H1 (cell line): ENCODE measurements at regions not wholly inside any gene's neighbourhood (a gene's known extent, or its start where the extent isn't known, plus 50 kb on each side); places are given as distances from the start of the nearest gene placed in this dataset.

Experiments used
- CTCF ChIA-PET: fragments of 300-600 bp; sonication (Branson Sonifier 250); formaldehyde crosslinking; loops from one replicate; lab custom pipeline; 2021; ENCODE audit not compliant: partially characterized antibody; lab: Charles Lee
- POLR2A ChIA-PET: fragments of 300-600 bp; sonication (Branson Sonifier 250); formaldehyde crosslinking; loops from one replicate; lab custom pipeline; 2021; ENCODE audit warnings: inconsistent platforms; ENCODE audit not compliant: partially characterized antibody; lab: Charles Lee
- DNase-seq, 2 experiments: peaks; one replicate each; pipeline versions ENCODE4 v3.0.0 to v3.0.0-alpha.2; 2010 to 2022; ENCODE audit warnings: low spot score in 2 of 2, low read depth in 1 of 2, mixed read lengths in 1 of 2
- FAIRE-seq: peaks from 2 replicates; lab custom pipeline; 2011; peaks lifted over from hg19 to GRCh38; lab: Jason Lieb, UNC
- H2AFZ ChIP-seq: 2 replicates; pipeline ENCODE4 v1.8.1; 2012; ENCODE audit warnings: low read length, inconsistent platforms
- H2AK5ac ChIP-seq: 2 replicates; pipeline ENCODE4 v1.6.1; 2013; ENCODE audit warnings: low read depth, low read length
- H2BK120ac ChIP-seq: replicated peaks from 2 replicates; pipeline ENCODE3; 2013; ENCODE audit warnings: low read depth, low read length, inconsistent platforms
- H2BK12ac ChIP-seq: 2 replicates; pipeline ENCODE4 v1.6.1; 2013; ENCODE audit warnings: low read depth, low read length
- H2BK15ac ChIP-seq: 2 replicates; pipeline ENCODE4 v1.6.1; 2013; ENCODE audit warnings: low read length
- H2BK20ac ChIP-seq: 2 replicates; pipeline ENCODE4 v1.6.1; 2013; ENCODE audit warnings: low read length
- H2BK5ac ChIP-seq: 2 replicates; pipeline ENCODE4 v1.6.1; 2013; ENCODE audit warnings: low read depth, low read length
- H3K14ac ChIP-seq: 2 replicates; pipeline ENCODE4 v1.6.1; 2013; ENCODE audit warnings: inconsistent platforms; ENCODE audit not compliant: insufficient read length
- H3K18ac ChIP-seq: 2 replicates; pipeline ENCODE4 v1.6.1; 2013; ENCODE audit warnings: low read length; ENCODE audit errors: extremely low read depth
- H3K23ac ChIP-seq: 2 replicates; pipeline ENCODE4 v1.6.1; 2013; ENCODE audit warnings: inconsistent platforms; ENCODE audit not compliant: insufficient read length
- H3K23me2 ChIP-seq: 2 replicates; pipeline ENCODE4 v1.6.1; 2013; ENCODE audit warnings: low read depth, low read length
- H3K27ac ChIP-seq: 2 replicates; pipeline ENCODE4 v1.6.1; 2011; ENCODE audit warnings: low read depth, low read length, inconsistent platforms
- H3K27me3 ChIP-seq, 4 experiments: replicated peaks in 1 of 4; 1 replicate in 1 of 4; 2 replicates in 3 of 4; pipeline versions ENCODE4 v1.6.1 to v1.8.1; 2011 to 2013; ENCODE audit warnings: low read length in 3 of 4, mild to moderate bottlenecking in 3 of 4, inconsistent platforms in 2 of 4, mixed read lengths in 2 of 4, moderate library complexity in 1 of 4; ENCODE audit not compliant: control insufficient read depth in 3 of 4, insufficient read depth in 3 of 4; ENCODE audit errors: extremely low read depth in 1 of 4
- H3K36me3 ChIP-seq, 4 experiments: 2 replicates each; pipeline versions ENCODE4 v1.6.1 to v1.8.1; 2011 to 2013; ENCODE audit warnings: mild to moderate bottlenecking in 4 of 4, low read length in 3 of 4, moderate library complexity in 2 of 4, control low read depth in 1 of 4, inconsistent platforms in 1 of 4; ENCODE audit not compliant: insufficient read depth in 4 of 4, control insufficient read depth in 2 of 4
- H3K4ac ChIP-seq: replicated peaks from 2 replicates; pipeline ENCODE3; 2013; ENCODE audit warnings: low read length, low read depth, mixed read lengths, inconsistent platforms; ENCODE audit not compliant: insufficient read length
- H3K4me1 ChIP-seq, 4 experiments: replicated peaks in 1 of 4; 1 replicate in 1 of 4; 2 replicates in 3 of 4; pipeline versions ENCODE4 v1.6.1 to v1.8.1; 2011 to 2013; ENCODE audit warnings: low read length in 3 of 4, inconsistent platforms in 2 of 4, mixed read lengths in 1 of 4; ENCODE audit not compliant: insufficient read depth in 4 of 4, control insufficient read depth in 3 of 4
- H3K4me2 ChIP-seq, 2 experiments: 2 replicates each; pipeline versions ENCODE4 v1.6.1 to v1.8.1; 2011 to 2013; ENCODE audit warnings: low read depth in 2 of 2, low read length in 2 of 2, control low read depth in 1 of 2, inconsistent platforms in 1 of 2, mild to moderate bottlenecking in 1 of 2; ENCODE audit not compliant: insufficient read depth in 1 of 2
- H3K4me3 ChIP-seq, 4 experiments: fragments of 200-600, 300-600 bp in 1 of 4; sonication (generic), shearing (Covaris generic), sonication (Bioruptor Twin) in 1 of 4; 2 replicates each; pipeline versions ENCODE4 v1.5.1 to v1.8.1; 2011 to 2016; ENCODE audit warnings: low read length in 4 of 4, low read depth in 3 of 4, control low read depth in 2 of 4, inconsistent platforms in 2 of 4, mild to moderate bottlenecking in 2 of 4, mixed read lengths in 1 of 4, moderate library complexity in 1 of 4; ENCODE audit not compliant: insufficient read depth in 2 of 4; ENCODE audit errors: extremely low read depth in 1 of 4
- H3K56ac ChIP-seq: replicated peaks from 2 replicates; pipeline ENCODE3; 2013; ENCODE audit warnings: low read depth, mild to moderate bottlenecking, mixed read lengths, low read length, inconsistent platforms; ENCODE audit not compliant: insufficient read length
- H3K79me1 ChIP-seq: 2 replicates; pipeline ENCODE4 v1.6.1; 2013; ENCODE audit warnings: low read depth, low read length, control low read depth
- H3K79me2 ChIP-seq, 2 experiments: 2 replicates each; pipeline versions ENCODE4 v1.6.1 to v1.8.1; 2012 to 2013; ENCODE audit warnings: low read length in 2 of 2, mild to moderate bottlenecking in 2 of 2, inconsistent platforms in 1 of 2; ENCODE audit not compliant: insufficient read depth in 2 of 2, control insufficient read depth in 1 of 2
- H3K9ac ChIP-seq, 4 experiments: replicated peaks in 1 of 4; 1 replicate in 1 of 4; 2 replicates in 3 of 4; pipeline versions ENCODE4 v1.6.1 to v1.8.1; 2011 to 2013; ENCODE audit warnings: low read depth in 3 of 4, low read length in 3 of 4, control low read depth in 2 of 4, mild to moderate bottlenecking in 2 of 4, moderate library complexity in 2 of 4, inconsistent platforms in 1 of 4; ENCODE audit errors: extremely low read depth in 1 of 4
- H3K9me3 ChIP-seq, 2 experiments: 2 replicates each; pipeline versions ENCODE4 v1.6.1 to v1.8.1; 2012 to 2013; ENCODE audit warnings: mild to moderate bottlenecking in 2 of 2, moderate library complexity in 2 of 2, control low read depth in 1 of 2, inconsistent platforms in 1 of 2, low read depth in 1 of 2, low read length in 1 of 2, mixed read lengths in 1 of 2; ENCODE audit not compliant: insufficient read depth in 2 of 2
- H4K20me1 ChIP-seq, 2 experiments: replicated peaks in 1 of 2; 2 replicates each; pipeline versions ENCODE3 to v1.8.1; 2011 to 2013; ENCODE audit warnings: inconsistent platforms in 2 of 2, low read length in 2 of 2, mild to moderate bottlenecking in 1 of 2; ENCODE audit not compliant: insufficient read depth in 2 of 2, control insufficient read depth in 1 of 2
- H4K5ac ChIP-seq: 2 replicates; pipeline ENCODE4 v1.6.1; 2013; ENCODE audit warnings: low read length, low read depth, mixed read lengths, inconsistent platforms; ENCODE audit not compliant: insufficient read length
- H4K8ac ChIP-seq: 2 replicates; pipeline ENCODE4 v1.8.0; 2013; ENCODE audit warnings: mild to moderate bottlenecking, moderate library complexity, low read length, inconsistent platforms; ENCODE audit not compliant: insufficient read depth; ENCODE audit errors: extremely low read depth
- H4K91ac ChIP-seq: replicated peaks from 2 replicates; pipeline ENCODE3; 2013; ENCODE audit warnings: low read length, mixed read lengths, inconsistent platforms; ENCODE audit not compliant: insufficient read length
- EZH2 ChIP-seq: fragments of 200-600 bp; sonication (generic); IDR thresholded peaks from 2 replicates; pipeline ENCODE4 v1.7.1; 2012; ENCODE audit warnings: low read depth, mild to moderate bottlenecking, moderate library complexity, low read length, inconsistent platforms; ENCODE audit not compliant: severe bottlenecking
- HDAC2 ChIP-seq, 2 experiments: fragments of 300-600 bp in 1 of 2; sonication (generic) in 1 of 2; IDR thresholded peaks; 2 replicates each; pipeline ENCODE4 v1.6.1; 2011 to 2012; ENCODE audit warnings: low read depth in 2 of 2, low read length in 2 of 2, mild to moderate bottlenecking in 2 of 2, moderate library complexity in 2 of 2, borderline replicate concordance in 1 of 2, inconsistent platforms in 1 of 2
- RAD21 ChIP-seq, 2 experiments: IDR thresholded peaks in 1 of 2; conservative IDR thresholded peaks in 1 of 2; 2 replicates each; pipeline ENCODE4 v1.6.1; 2011; ENCODE audit warnings: low read depth in 2 of 2, low read length in 2 of 2, improper control_type of control experiment in 1 of 2, inconsistent platforms in 1 of 2, mild to moderate bottlenecking in 1 of 2, moderate library complexity in 1 of 2
- SIRT6 ChIP-seq: IDR thresholded peaks from one replicate; pipeline ENCODE4 v1.7.1; 2012; ENCODE audit warnings: low read length, inconsistent platforms
- SIX5 ChIP-seq: IDR thresholded peaks from 2 replicates; pipeline ENCODE4 v1.6.1; 2011; ENCODE audit warnings: mild to moderate bottlenecking, low read depth, low read length
- WGBS, 2 experiments: shearing (Covaris generic) in 1 of 2; methylation state at CpG; one replicate each; pipeline versions ENCODE4 v1.1.6 to v1.1.7; 2013 to 2015; ENCODE audit warnings: low lambda C conversion rate in 2 of 2, mixed read lengths in 2 of 2, inconsistent platforms in 1 of 2, low coverage in 1 of 2, missing lambda C conversion rate in 1 of 2; ENCODE audit not compliant: insufficient replicate concordance in 2 of 2, insufficient coverage in 1 of 2, insufficient read length in 1 of 2; ENCODE audit errors: extremely low coverage in 1 of 2, missing lambda C conversion rate in 1 of 2; 5-methylcytosine and 5-hydroxymethylcytosine counted together

DNA sequence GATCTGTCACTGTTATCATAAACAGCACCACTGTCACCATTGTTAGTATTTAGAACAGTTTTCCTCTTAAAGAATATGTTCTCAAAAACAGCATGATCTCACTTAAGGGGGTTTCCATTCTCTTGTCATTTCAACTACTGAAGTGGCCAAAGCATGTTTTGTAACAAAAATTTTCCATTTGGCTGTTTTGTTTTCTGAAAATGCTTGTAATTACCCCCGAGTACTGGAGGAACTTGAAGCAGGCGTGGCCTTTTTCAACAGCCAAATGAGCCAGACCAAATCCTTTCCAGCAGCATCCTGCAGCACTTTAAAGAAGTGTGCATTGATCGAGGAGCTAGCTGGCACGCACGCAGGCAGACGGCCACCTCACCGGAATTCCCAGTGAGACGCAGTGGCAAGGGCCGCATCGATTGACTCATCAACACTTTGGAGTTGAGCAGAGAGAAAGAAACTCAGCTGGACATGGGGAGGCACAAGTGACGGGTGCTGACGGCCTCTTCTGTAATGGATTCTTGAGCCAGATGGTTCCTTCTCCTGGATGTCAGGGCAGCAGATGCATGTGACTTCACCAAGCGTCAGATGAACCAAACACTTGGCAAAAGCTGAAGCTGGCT is 234.3 kb upstream of the IGF1R start:
- Histone ChIP-seq H4K91ac (no peak overlapping the region), H3K23ac (no peak overlapping the region), H3K4ac (no peak overlapping the region), H2AFZ (no peak overlapping the region), H3K4me1 (0 out of 7 replicates have a peak, but pooled peaks cover 0 to 3% (median 0%) of the 10 kb centered on the region in 4 experiments), H4K8ac (no peak overlapping the region), H2AK5ac (no peak overlapping the region), H2BK20ac (no peak overlapping the region), H4K5ac (no peak overlapping the region), H2BK12ac (no peak overlapping the region), H3K9ac (no peak overlapping the region), H3K36me3 (no peaks in the 10 kb centered on the region), H2BK120ac (no peak overlapping the region), H3K27me3 (no peaks in the 10 kb centered on the region), H3K14ac (no peak overlapping the region), H4K20me1 (no peaks in the 10 kb centered on the region), H2BK5ac (no peak overlapping the region), H3K79me1 (no peaks in the 10 kb centered on the region), H3K23me2 (no peaks in the 10 kb centered on the region; the same call in 1 of the 2 replicates), H3K56ac (no peak overlapping the region), H2BK15ac (no peak overlapping the region), H3K27ac (no peak overlapping the region), H3K4me2 (no peak overlapping the region), H3K18ac (no peak overlapping the region), H3K9me3 (no peaks in the 10 kb centered on the region; a peak in 1 of 4 replicates), H3K4me3 (no peak overlapping the region), H3K79me2 (no peaks in the 10 kb centered on the region)
- no peak for FAIRE-seq
- no peak for DNase-seq
- CTCF ChIA-PET: interaction anchor here (1.0 to 3.1 kb wide), 4 partner anchors 14 to 122 kb away, joined by 3 to 14 read pairs (median 4); no protein-coding TSS in a partner anchor
- POLR2A ChIA-PET: no interaction called here
- WGBS, 2 experiments: 93% methylated on average over 13 of the region's 13 CpGs; no CpG with 5 or more reads in 1 of the 2 experiments
- TF ChIP-seq EZH2 (no peak), SIX5 (no peak), HDAC2 (IDR thresholded peaks at IDR 0.05; ENCODE audit: borderline replicate concordance in 1 of 2, low read depth in 2 of 2, low read length in 2 of 2) (no peak), RAD21 (IDR thresholded peaks at IDR 0.05 in 1 of 2, conservative IDR thresholded peaks at IDR 0.05 in 1 of 2; ENCODE audit: low read depth in 2 of 2, low read length in 2 of 2) (no peak), SIRT6 (no peak)
